SK-N-SH treated with all-trans-retinoic acid at 6 μM for 48 hours (cell line): ENCODE measurements at regions not wholly inside any gene's neighbourhood (a gene's known extent, or its start where the extent isn't known, plus 50 kb on each side); places are given as distances from the start of the nearest gene placed in this dataset.

Experiments used
- ARNTL ChIP-seq: fragments of 450-650 bp; formaldehyde crosslinking; IDR thresholded peaks from 2 replicates; pipeline ENCODE4 v1.5.0; 2020; ENCODE audit warnings: low read depth, mild to moderate bottlenecking, moderate library complexity, borderline replicate concordance
- ISL1 ChIP-seq: fragments of 250-450 bp; sonication (Bioruptor Pico); IDR thresholded peaks from 2 replicates; pipeline ENCODE4 v2.1.2; 2022; ENCODE audit warnings: mild to moderate bottlenecking, moderate library complexity
- RARB ChIP-seq: fragments of 250-450 bp; sonication (Bioruptor Pico); IDR thresholded peaks from 2 replicates; pipeline ENCODE4 v1.8.0; 2021; ENCODE audit warnings: mild to moderate bottlenecking, moderate library complexity
- ZC3H10 ChIP-seq: fragments of 250-450 bp; sonication (Bioruptor Pico); IDR thresholded peaks from 2 replicates; pipeline ENCODE4 v1.5.1; 2021; ENCODE audit warnings: mild to moderate bottlenecking, moderate library complexity
- ZFP3 ChIP-seq: fragments of 250-450 bp; sonication (Bioruptor Pico); IDR thresholded peaks from 2 replicates; pipeline ENCODE4 v1.5.0; 2020; ENCODE audit warnings: mild to moderate bottlenecking, moderate library complexity
- ZFP30 ChIP-seq: fragments of 450-650 bp; formaldehyde crosslinking; IDR thresholded peaks from 2 replicates; pipeline ENCODE4 v1.5.0; 2022; ENCODE audit warnings: mild to moderate bottlenecking, moderate library complexity
- TF ChIP-seq, protein P1 (sequence below): fragments of 250-450 bp; sonication (Bioruptor Pico); IDR thresholded peaks from 2 replicates; pipeline ENCODE4 v1.5.0; 2020; ENCODE audit warnings: mild to moderate bottlenecking, moderate library complexity
- TF ChIP-seq, protein P2 (sequence below): fragments of 250-450 bp; sonication (Bioruptor Pico); IDR thresholded peaks from 2 replicates; pipeline ENCODE4 v1.5.1; 2020; ENCODE audit warnings: low read depth, mild to moderate bottlenecking, moderate library complexity

DNA sequence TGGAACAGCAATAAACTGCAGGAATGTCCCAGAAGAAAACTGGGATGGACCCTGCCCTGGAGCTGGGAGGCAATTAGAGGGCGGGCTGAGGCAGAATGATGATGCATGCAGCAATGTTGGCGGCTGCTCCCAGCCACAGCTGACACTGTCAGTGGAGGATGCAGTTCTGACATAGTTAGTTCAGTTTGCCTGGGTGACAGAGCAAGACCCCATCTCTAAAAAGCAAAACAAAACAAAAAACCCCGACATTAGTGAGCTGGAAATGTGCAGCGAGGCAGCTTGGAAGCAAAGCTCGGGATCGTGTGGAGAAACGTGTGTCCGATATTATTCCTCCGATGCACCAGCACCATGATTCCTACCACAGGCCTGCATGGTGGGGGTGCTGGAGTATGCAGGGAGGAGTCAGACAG is 110.1 kb upstream of the UQCRFS1 start:
- TF ChIP-seq RARB = no peak
- TF ChIP-seq ZC3H10 (CRISPR knock-in tag) = no peak
- TF ChIP-seq ZFP3 (CRISPR knock-in tag) = no peak
- no peak for TF ChIP-seq ZFP30 (CRISPR knock-in tag)
- TF ChIP-seq ISL1 (CRISPR knock-in tag) = no peak
- TF ChIP-seq, protein P1, sequence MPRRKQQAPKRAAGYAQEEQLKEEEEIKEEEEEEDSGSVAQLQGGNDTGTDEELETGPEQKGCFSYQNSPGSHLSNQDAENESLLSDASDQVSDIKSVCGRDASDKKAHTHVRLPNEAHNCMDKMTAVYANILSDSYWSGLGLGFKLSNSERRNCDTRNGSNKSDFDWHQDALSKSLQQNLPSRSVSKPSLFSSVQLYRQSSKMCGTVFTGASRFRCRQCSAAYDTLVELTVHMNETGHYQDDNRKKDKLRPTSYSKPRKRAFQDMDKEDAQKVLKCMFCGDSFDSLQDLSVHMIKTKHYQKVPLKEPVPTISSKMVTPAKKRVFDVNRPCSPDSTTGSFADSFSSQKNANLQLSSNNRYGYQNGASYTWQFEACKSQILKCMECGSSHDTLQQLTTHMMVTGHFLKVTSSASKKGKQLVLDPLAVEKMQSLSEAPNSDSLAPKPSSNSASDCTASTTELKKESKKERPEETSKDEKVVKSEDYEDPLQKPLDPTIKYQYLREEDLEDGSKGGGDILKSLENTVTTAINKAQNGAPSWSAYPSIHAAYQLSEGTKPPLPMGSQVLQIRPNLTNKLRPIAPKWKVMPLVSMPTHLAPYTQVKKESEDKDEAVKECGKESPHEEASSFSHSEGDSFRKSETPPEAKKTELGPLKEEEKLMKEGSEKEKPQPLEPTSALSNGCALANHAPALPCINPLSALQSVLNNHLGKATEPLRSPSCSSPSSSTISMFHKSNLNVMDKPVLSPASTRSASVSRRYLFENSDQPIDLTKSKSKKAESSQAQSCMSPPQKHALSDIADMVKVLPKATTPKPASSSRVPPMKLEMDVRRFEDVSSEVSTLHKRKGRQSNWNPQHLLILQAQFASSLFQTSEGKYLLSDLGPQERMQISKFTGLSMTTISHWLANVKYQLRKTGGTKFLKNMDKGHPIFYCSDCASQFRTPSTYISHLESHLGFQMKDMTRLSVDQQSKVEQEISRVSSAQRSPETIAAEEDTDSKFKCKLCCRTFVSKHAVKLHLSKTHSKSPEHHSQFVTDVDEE (CRISPR knock-in tag) = no peak
- TF ChIP-seq, protein P2, sequence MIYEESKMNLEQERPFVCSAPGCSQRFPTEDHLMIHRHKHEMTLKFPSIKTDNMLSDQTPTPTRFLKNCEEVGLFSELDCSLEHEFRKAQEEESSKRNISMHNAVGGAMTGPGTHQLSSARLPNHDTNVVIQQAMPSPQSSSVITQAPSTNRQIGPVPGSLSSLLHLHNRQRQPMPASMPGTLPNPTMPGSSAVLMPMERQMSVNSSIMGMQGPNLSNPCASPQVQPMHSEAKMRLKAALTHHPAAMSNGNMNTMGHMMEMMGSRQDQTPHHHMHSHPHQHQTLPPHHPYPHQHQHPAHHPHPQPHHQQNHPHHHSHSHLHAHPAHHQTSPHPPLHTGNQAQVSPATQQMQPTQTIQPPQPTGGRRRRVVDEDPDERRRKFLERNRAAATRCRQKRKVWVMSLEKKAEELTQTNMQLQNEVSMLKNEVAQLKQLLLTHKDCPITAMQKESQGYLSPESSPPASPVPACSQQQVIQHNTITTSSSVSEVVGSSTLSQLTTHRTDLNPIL (CRISPR knock-in tag) = no peak
- no peak for TF ChIP-seq ARNTL
